ENCODE measurements at regions not wholly inside any gene's neighbourhood (a gene's known extent, or its start where the extent isn't known, plus 50 kb on each side); places are given as distances from the start of the nearest gene placed in this dataset.

GRCh38 chr6:112636650-112637262 lies 289.6 kb downstream of the RFPL4B start (continued):
- TF ChIP-seq ZNF462 (CRISPR knock-in tag; IDR thresholded peaks at IDR 0.05) = no peak
- no peak for TF ChIP-seq CTCF (conservative IDR thresholded peaks at IDR 0.05; ENCODE audit: low read depth in 2 of 2)
- no peak for TF ChIP-seq ETS1 (IDR thresholded peaks at IDR 0.05)
- TF ChIP-seq ZNF331 (CRISPR knock-in tag; IDR thresholded peaks at IDR 0.05; ENCODE audit: low read depth) = no peak

GRCh38 chr6:112639391-112639831 lies 292.3 kb downstream of the RFPL4B start:
- Histone ChIP-seq H3K4me3 (no peak overlapping the region), H2AFZ (no peak overlapping the region), H3K4me2 (no peak overlapping the region), H3K4me1 (ENCODE audit: insufficient read depth) (no peaks in the 10 kb centered on the region), H3K36me3 (ENCODE audit: insufficient read depth) (no peaks in the 10 kb centered on the region), H3K27me3 (ENCODE audit: insufficient read depth) (no peaks in the 10 kb centered on the region), H3K27ac (ENCODE audit: low read depth) (no peak overlapping the region), H3F3A (replicated peaks; ENCODE audit: low read depth) (no peaks in the 10 kb centered on the region), H3K9me2 (ENCODE audit: insufficient read depth) (no peaks in the 10 kb centered on the region), H3K79me2 (replicated peaks; ENCODE audit: insufficient read depth) (no peaks in the 10 kb centered on the region), H4K20me1 (replicated peaks; ENCODE audit: insufficient read depth) (no peaks in the 10 kb centered on the region)
- H3K4me1 Mint-ChIP-seq = no peaks in the 10 kb centered on the region
- no peak for DNase-seq (ENCODE audit: low spot score)
- H3K27me3 Mint-ChIP-seq (ENCODE audit: insufficient read depth, low read depth, poor library complexity) = no peaks in the 10 kb centered on the region
- no peak overlapping the region for H3K4me3 Mint-ChIP-seq
- no peak for ATAC-seq
- no peak overlapping the region for H3K27ac Mint-ChIP-seq
- 0 out of 3 replicates have a peak, but pooled peaks cover 4% of the 10 kb centered on the region for H3K9me3 Mint-ChIP-seq
- H3K36me3 Mint-ChIP-seq (ENCODE audit: low read depth) = no peaks in the 10 kb centered on the region
- TF ChIP-seq REST (IDR thresholded peaks at IDR 0.05; ENCODE audit: unreplicated experiment) (no peak), CTCF (conservative IDR thresholded peaks at IDR 0.05; ENCODE audit: low read depth in 2 of 2) (no peak), EZH2 (IDR thresholded peaks at IDR 0.05; ENCODE audit: low read depth, unreplicated experiment) (no peak), ETS1 (IDR thresholded peaks at IDR 0.05) (no peak), CREB1 (CRISPR knock-in tag; IDR thresholded peaks at IDR 0.05; ENCODE audit: low read depth) (no peak)
